Aorta (tissue), 5 donors: ENCODE measurements at regions not wholly inside any gene's neighbourhood (a gene's known extent, or its start where the extent isn't known, plus 50 kb on each side); places are given as distances from the start of the nearest gene placed in this dataset.

ENCODE experiments used
- ATAC-seq: fragments of 200-7000 bp; cut with Tn5 transposase; one replicate; pipeline ENCODE4 v1.9.1; 2022; ENCODE audit warnings: moderate library complexity; ENCODE audit not compliant: low FRiP score
- DNase-seq, 2 donors: peaks; one replicate each; pipeline ENCODE4 v3.0.0-alpha.2; 2020
- H3K27ac ChIP-seq, 2 donors: one replicate each; pipeline ENCODE4 v1.5.1; 2013; ENCODE audit warnings: low read length in 2 of 2, mild to moderate bottlenecking in 2 of 2, moderate library complexity in 2 of 2, control low read depth in 1 of 2, inconsistent platforms in 1 of 2, low read depth in 1 of 2
- H3K27me3 ChIP-seq, 2 donors: one replicate each; pipeline ENCODE4 v1.6.1; 2013; ENCODE audit warnings: control low read depth in 1 of 2, low read length in 1 of 2, mild to moderate bottlenecking in 1 of 2, moderate library complexity in 1 of 2; ENCODE audit not compliant: insufficient read depth in 2 of 2, control insufficient read depth in 1 of 2
- H3K36me3 ChIP-seq, 2 donors: one replicate each; pipeline ENCODE4 v1.6.1; 2013; ENCODE audit warnings: control low read depth in 1 of 2, low read length in 1 of 2, mild to moderate bottlenecking in 1 of 2; ENCODE audit not compliant: insufficient read depth in 2 of 2, control insufficient read depth in 1 of 2
- H3K4me1 ChIP-seq, 2 donors: one replicate each; pipeline ENCODE4 v1.6.1; 2013; ENCODE audit warnings: low read length in 2 of 2, control low read depth in 1 of 2, mild to moderate bottlenecking in 1 of 2, moderate library complexity in 1 of 2; ENCODE audit not compliant: insufficient read depth in 2 of 2, control insufficient read depth in 1 of 2
- H3K4me3 ChIP-seq, 2 donors: one replicate each; pipeline ENCODE4 v1.5.1; 2013; ENCODE audit warnings: low read length in 2 of 2, control low read depth in 1 of 2, mild to moderate bottlenecking in 1 of 2
- H3K9me3 ChIP-seq: one replicate; pipeline ENCODE4 v1.6.1; 2013; ENCODE audit warnings: mild to moderate bottlenecking, low read length; ENCODE audit not compliant: control insufficient read depth
- WGBS, 2 donors: extraction: QIAGEN DNeasy Blood & Tissue Kit; methylation state at CpG; one replicate each; pipeline ENCODE4 v1.1.7; 2013; 5-methylcytosine and 5-hydroxymethylcytosine counted together
- intact Hi-C, 2 donors: fragments of 100-400 bp; cut with DNase I; formaldehyde crosslinking; loops; one replicate each; pipeline versions ENCODE4 v1.14.2 to v1.15.0; 2022
- donor health status: healthy with polysubstance abuse.
- donor health status: Bipolar disorder and iron deficiency.
- donor health status: DM: no; HTN: no; CAD: no.
- donor health status: DM: no; HTN: no; CAD: no.
- donor health status: DM: yes; HTN: yes; CAD: no.

DNA sequence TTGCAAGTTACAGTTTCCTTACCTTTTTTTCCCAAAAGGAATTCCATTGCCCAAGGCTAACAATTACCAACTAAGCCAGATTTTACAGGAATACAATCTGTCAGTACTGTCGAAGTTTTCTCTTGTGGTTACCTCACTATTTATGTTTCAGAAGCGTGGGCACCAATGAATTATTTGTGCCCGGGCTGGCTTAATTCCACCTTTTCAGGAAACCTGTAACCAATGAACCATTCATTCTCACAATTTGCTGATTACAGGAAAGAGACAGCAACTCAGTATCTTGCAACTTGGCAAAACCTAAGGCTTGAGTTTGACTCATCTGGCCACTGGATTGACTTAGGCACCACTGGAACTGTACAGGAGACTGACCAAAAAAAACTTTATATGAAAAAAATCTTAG lies 485.6 kb downstream of the INHBA start:
- H3K9me3 ChIP-seq = peaks cover 1% of the 10 kb centered on the region
- ATAC-seq (no peak), DNase-seq (no peak)
- H3K4me3 ChIP-seq = no peak overlapping the region
- 78 to 90% methylated on average over 3 of the region's 3 CpGs for WGBS, 2 donors
- intact Hi-C loops = no loop called here
- H3K27ac ChIP-seq = no peak overlapping the region
- no peaks in the 10 kb centered on the region for H3K36me3 ChIP-seq
- no peaks in the 10 kb centered on the region for H3K27me3 ChIP-seq
- H3K4me1 ChIP-seq = no peaks in the 10 kb centered on the region

DNA sequence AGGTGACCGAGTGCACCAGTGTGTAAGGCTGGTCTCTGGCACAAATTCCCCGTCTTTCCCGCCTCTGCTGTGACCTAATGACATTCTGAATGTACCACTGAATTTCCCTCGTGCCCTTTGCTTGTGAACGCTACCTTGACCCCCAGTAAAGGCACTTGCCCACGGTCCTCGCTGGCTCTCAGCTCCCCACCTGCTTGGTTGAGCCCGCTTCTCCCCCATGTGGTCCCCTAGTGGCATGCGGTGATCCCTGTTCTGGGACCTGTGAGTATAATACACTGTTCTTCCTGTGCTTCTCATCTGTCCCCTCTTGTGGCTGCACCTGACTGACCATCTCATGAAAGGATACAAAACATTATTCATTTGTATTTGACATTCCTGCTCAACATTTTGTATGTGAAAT lies 495.7 kb downstream of the INHBA start:
- H3K4me3 ChIP-seq = no peak overlapping the region
- WGBS, 2 donors = 84 to 86% methylated on average over 9 of the region's 9 CpGs
- H3K27ac ChIP-seq = no peak overlapping the region
- no peaks in the 10 kb centered on the region for H3K36me3 ChIP-seq
- no peak for ATAC-seq
- no peaks in the 10 kb centered on the region for H3K9me3 ChIP-seq
- H3K27me3 ChIP-seq = no peaks in the 10 kb centered on the region
- DNase-seq = no peak
- intact Hi-C loops = no loop called here
- H3K4me1 ChIP-seq = no peaks in the 10 kb centered on the region

DNA sequence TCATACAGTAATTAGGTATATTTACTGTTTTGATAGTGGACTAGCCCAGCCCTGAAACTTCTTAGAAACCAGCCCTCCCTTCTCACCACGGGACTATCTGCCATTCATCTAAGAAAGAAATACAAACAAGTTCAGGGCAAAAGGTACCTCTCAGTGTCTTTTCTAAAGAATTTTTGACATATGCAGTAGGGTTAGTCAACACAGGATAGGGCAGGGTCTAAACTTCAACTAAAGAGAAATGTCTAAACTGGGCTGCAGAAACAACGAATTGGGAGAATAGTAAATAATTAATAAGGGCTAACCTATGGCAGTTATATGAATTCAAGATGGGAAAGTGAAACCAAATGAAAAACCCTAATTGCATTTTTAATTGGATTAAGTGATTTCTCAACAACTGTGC lies 496.6 kb downstream of the INHBA start:
- no peak overlapping the region for H3K4me3 ChIP-seq
- DNase-seq = no peak
- no peaks in the 10 kb centered on the region for H3K36me3 ChIP-seq
- intact Hi-C loops = no loop called here
- no peaks in the 10 kb centered on the region for H3K9me3 ChIP-seq
- 76 to 78% methylated on average over 2 of the region's 2 CpGs for WGBS, 2 donors
- ATAC-seq = no peak
- no peaks in the 10 kb centered on the region for H3K27me3 ChIP-seq
- H3K4me1 ChIP-seq = no peaks in the 10 kb centered on the region
- no peak overlapping the region for H3K27ac ChIP-seq

DNA sequence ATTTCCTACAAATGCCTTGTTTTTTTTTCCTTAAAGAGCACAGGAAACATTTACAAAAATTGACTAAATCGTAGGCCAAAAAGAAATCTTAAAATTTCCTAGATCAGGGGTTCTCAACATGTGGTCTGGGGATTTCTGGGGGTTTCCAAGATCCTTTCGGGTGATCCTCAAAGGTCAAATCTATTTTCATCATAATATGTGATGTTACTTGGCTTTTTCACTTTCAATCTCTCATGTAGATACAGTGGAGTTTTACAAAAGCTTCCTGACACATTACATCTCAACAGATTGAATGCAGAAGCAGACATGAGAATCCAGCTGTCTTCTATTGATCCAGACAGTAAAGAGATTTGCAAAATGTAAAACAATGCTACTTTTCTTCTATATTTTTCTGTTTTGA lies 497.3 kb downstream of the INHBA start:
- ATAC-seq = no peak
- no peaks in the 10 kb centered on the region for H3K36me3 ChIP-seq
- no peaks in the 10 kb centered on the region for H3K27me3 ChIP-seq
- no peak overlapping the region for H3K27ac ChIP-seq
- intact Hi-C loops = no loop called here
- DNase-seq = no peak
- WGBS, 2 donors = 68 to 95% methylated on average over 2 of the region's 2 CpGs
- no peak overlapping the region for H3K4me3 ChIP-seq
- no peaks in the 10 kb centered on the region for H3K9me3 ChIP-seq
- no peaks in the 10 kb centered on the region for H3K4me1 ChIP-seq

DNA sequence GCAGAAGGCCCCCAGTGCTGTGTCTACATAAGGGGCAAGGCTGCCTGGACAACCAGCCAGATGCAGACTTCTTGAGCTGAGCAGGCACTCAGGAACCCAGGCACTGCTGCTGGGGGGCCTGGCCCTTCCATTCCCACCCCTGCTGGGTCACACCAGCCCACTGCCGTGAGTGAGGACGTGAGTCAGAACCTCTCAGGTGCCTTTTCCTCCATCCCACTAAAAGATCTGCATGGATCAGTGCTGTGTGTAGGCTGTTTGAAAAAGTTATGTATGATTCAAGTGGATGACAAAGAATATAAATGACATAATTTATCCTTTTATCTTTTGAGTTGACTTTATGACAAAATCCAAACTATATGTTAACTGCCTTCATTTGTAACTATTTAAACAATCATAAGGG lies 499.3 kb downstream of the INHBA start:
- intact Hi-C loops = no loop called here
- 87 to 89% methylated on average over 2 of the region's 2 CpGs for WGBS, 2 donors
- no peaks in the 10 kb centered on the region for H3K36me3 ChIP-seq
- DNase-seq (no peak), ATAC-seq (no peak)
- no peaks in the 10 kb centered on the region for H3K4me1 ChIP-seq
- H3K9me3 ChIP-seq = no peaks in the 10 kb centered on the region
- H3K27me3 ChIP-seq = no peaks in the 10 kb centered on the region
- no peak overlapping the region for H3K27ac ChIP-seq
- H3K4me3 ChIP-seq = no peak overlapping the region

DNA sequence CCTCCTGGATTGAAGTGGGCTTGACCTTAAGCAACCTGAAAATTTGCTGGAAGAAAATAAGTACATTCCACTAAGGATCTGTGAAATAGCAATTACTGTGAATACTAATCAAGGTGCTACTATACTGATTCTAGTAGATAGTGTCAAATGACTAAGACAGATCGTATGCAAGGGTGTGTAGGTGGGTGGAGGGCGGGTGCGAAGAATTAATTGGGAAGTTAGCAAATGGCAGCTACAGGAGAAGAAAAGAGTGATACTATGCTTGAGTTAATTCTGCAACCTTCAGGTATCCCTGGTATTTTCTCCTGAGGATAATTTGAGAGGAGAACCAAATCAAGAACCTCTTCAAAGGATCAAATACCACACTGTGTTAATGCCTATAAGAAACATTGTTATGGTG lies 501.9 kb downstream of the INHBA start:
- no peak for ATAC-seq
- 96 to 97% methylated on average over 3 of the region's 3 CpGs for WGBS, 2 donors
- no peaks in the 10 kb centered on the region for H3K9me3 ChIP-seq

DNA sequence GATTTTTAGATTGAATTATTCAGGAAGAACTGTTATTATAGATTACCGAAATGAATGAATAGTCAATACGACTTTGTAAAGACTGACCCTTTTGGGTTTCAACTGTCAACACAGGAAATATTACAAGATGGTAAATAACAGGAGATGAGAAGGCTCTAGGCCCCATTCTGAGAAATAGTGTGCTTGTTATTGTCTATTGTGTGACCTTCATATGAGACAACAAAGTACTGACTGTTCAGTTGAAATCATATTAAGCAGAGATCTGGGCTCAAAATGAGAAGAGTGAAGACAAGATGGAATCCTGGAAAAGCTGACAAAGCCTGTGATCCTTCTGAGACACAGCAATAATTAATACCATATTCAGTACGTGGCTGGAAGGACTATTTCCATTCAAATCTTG lies 503.8 kb downstream of the INHBA start:
- H3K36me3 ChIP-seq = no peaks in the 10 kb centered on the region
- ATAC-seq = no peak

More for the DNA sequence above, 501.9 kb downstream of the INHBA start:
- Histone ChIP-seq H3K27ac (no peak overlapping the region), H3K4me1 (no peaks in the 10 kb centered on the region), H3K4me3 (no peak overlapping the region), H3K36me3 (no peaks in the 10 kb centered on the region), H3K27me3 (no peaks in the 10 kb centered on the region)
- DNase-seq = no peak
- intact Hi-C loops = no loop called here

DNA sequence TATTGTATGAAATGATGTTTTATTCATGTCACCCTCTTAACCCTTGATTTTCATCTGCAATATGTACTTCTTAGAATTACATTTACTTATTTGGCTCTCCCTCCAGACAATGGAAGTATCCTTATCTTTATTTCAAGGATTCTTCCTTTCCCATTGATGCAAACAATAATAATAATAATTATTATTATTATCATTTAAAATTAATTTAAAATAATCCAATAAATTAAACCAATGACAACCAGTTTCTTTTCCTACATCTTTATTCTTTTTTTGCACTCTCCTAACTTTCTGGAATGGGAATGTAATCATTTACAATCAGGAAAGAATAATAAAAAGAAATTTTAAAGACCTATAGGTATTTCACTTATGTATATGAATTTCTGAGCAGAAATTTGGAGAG lies 504.4 kb downstream of the INHBA start:
- H3K4me1 ChIP-seq = no peaks in the 10 kb centered on the region
- DNase-seq (no peak), ATAC-seq (no peak)
- no peak overlapping the region for H3K27ac ChIP-seq
- H3K27me3 ChIP-seq = no peaks in the 10 kb centered on the region
- intact Hi-C loops = no loop called here
- no peaks in the 10 kb centered on the region for H3K36me3 ChIP-seq
- no peak overlapping the region for H3K4me3 ChIP-seq
- no peaks in the 10 kb centered on the region for H3K9me3 ChIP-seq

More for the DNA sequence above, 503.8 kb downstream of the INHBA start:
- Histone ChIP-seq H3K9me3 (no peaks in the 10 kb centered on the region), H3K27ac (no peak overlapping the region), H3K27me3 (no peaks in the 10 kb centered on the region), H3K4me3 (no peak overlapping the region), H3K4me1 (no peaks in the 10 kb centered on the region)
- intact Hi-C loops = no loop called here
- 92 to 94% methylated on average over 3 of the region's 3 CpGs for WGBS, 2 donors
- DNase-seq = no peak

DNA sequence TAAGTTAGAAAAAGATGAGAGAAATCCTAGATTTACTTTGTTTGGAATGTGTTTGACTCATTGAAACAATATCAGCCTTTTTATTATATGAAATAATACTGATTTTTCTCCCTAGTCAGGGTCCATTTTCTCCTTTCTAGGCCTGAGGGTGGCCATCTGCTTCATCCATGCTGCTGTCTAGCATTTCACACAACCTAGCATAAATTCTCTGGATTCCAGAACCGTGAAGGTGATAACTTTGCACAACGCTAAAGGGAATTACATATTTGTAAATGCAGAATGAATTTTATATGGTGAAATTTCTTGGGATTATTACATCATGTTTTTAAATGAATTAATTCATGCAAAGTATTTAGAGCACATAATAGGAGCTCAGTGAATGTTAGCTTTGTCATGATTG lies 505.1 kb downstream of the INHBA start:
- Histone ChIP-seq H3K4me1 (no peaks in the 10 kb centered on the region), H3K27me3 (no peaks in the 10 kb centered on the region), H3K9me3 (no peaks in the 10 kb centered on the region), H3K4me3 (no peak overlapping the region), H3K27ac (no peak overlapping the region), H3K36me3 (no peaks in the 10 kb centered on the region)
- WGBS, 2 donors = 84 to 87% methylated on average over 2 of the region's 2 CpGs
- intact Hi-C loops = no loop called here
- no peak for ATAC-seq
- DNase-seq = no peak
